ENCODE measurements at regions not wholly inside any gene's neighbourhood (a gene's known extent, or its start where the extent isn't known, plus 50 kb on each side); places are given as distances from the start of the nearest gene placed in this dataset.

- ChIA-PET CTCF (no interaction called here), POLR2A (no interaction called here), RAD21 (ENCODE audit: unreplicated experiment) (no interaction called here), SMC1A (ENCODE audit: uncharacterized antibody, unreplicated experiment) (no interaction called here)
- intact Hi-C loops (cut with micrococcal nuclease; ENCODE audit: unreplicated experiment) (no loop called here), in situ Hi-C loops (cut with MboI) (no loop called here)
- Histone ChIP-seq H3K9ac (ENCODE audit: control insufficient read depth, insufficient read depth, low read length) (no peak overlapping the region), H3K27ac (ENCODE audit: control insufficient read depth, insufficient read depth) (no peak overlapping the region), H3K4me2 (ENCODE audit: control insufficient read depth, insufficient read depth) (no peak overlapping the region), H3K27me3 (replicated peaks in 1 of 2; ENCODE audit: control insufficient read depth in 2 of 2, insufficient read depth in 2 of 2, low read length in 1 of 2) (no peaks in the 10 kb centered on the region), H3K4me1 (ENCODE audit: control insufficient read depth, insufficient read depth, low read length) (no peaks in the 10 kb centered on the region), H3K9me3 (replicated peaks; ENCODE audit: control insufficient read depth, insufficient read depth, low read length) (no peaks in the 10 kb centered on the region), H3K4me3 (no peak overlapping the region), H3K79me2 (ENCODE audit: control insufficient read depth, insufficient read depth, low read length) (no peaks in the 10 kb centered on the region), H4K20me1 (ENCODE audit: control insufficient read depth, insufficient read depth) (no peaks in the 10 kb centered on the region), H2AFZ (ENCODE audit: control insufficient read depth, low read depth, low read length) (no peak overlapping the region), H3K36me3 (ENCODE audit: control insufficient read depth in 2 of 2, insufficient read depth in 2 of 2, low read length in 1 of 2) (no peaks in the 10 kb centered on the region)
- FAIRE-seq (no peak), ATAC-seq (no peak), DNase-seq (ENCODE audit: low read depth, low spot score) (no peak)
- TF ChIP-seq CEBPB (IDR thresholded peaks at IDR 0.05; ENCODE audit: borderline replicate concordance in 1 of 2, low read depth in 2 of 2, low read length in 2 of 2) (no peak), SP1 (IDR thresholded peaks at IDR 0.05; ENCODE audit: low read depth, low read length) (no peak), SIN3A (IDR thresholded peaks at IDR 0.05; ENCODE audit: low read depth, low read length) (no peak), CREB1 (IDR thresholded peaks at IDR 0.05; ENCODE audit: low read depth) (no peak), FOXK2 (IDR thresholded peaks at IDR 0.05) (no peak), RB1 (IDR thresholded peaks at IDR 0.05; ENCODE audit: borderline replicate concordance) (no peak), PAX8 (IDR thresholded peaks at IDR 0.05) (no peak), ZNF274 (IDR thresholded peaks at IDR 0.05; ENCODE audit: insufficient read depth, insufficient read length) (no peak), IRF5 (IDR thresholded peaks at IDR 0.05; ENCODE audit: borderline replicate concordance) (no peak), HDGF (IDR thresholded peaks at IDR 0.05) (no peak), ZNF687 (IDR thresholded peaks at IDR 0.05) (no peak), NR2F1 (conservative IDR thresholded peaks at IDR 0.05) (no peak), IRF4 (IDR thresholded peaks at IDR 0.05; ENCODE audit: low read depth, low read length) (no peak)
- TF ChIP-seq, protein P1, sequence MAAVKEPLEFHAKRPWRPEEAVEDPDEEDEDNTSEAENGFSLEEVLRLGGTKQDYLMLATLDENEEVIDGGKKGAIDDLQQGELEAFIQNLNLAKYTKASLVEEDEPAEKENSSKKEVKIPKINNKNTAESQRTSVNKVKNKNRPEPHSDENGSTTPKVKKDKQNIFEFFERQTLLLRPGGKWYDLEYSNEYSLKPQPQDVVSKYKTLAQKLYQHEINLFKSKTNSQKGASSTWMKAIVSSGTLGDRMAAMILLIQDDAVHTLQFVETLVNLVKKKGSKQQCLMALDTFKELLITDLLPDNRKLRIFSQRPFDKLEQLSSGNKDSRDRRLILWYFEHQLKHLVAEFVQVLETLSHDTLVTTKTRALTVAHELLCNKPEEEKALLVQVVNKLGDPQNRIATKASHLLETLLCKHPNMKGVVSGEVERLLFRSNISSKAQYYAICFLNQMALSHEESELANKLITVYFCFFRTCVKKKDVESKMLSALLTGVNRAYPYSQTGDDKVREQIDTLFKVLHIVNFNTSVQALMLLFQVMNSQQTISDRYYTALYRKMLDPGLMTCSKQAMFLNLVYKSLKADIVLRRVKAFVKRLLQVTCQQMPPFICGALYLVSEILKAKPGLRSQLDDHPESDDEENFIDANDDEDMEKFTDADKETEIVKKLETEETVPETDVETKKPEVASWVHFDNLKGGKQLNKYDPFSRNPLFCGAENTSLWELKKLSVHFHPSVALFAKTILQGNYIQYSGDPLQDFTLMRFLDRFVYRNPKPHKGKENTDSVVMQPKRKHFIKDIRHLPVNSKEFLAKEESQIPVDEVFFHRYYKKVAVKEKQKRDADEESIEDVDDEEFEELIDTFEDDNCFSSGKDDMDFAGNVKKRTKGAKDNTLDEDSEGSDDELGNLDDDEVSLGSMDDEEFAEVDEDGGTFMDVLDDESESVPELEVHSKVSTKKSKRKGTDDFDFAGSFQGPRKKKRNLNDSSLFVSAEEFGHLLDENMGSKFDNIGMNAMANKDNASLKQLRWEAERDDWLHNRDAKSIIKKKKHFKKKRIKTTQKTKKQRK (IDR thresholded peaks at IDR 0.05; ENCODE audit: low read depth, low read length): no peak
- 21% methylated on average over 4 of the region's 4 CpGs for WGBS (ENCODE audit: insufficient coverage, insufficient replicate concordance, low lambda C conversion rate, missing lambda C conversion rate)
- BruUV-seq (replicated peaks): no TSS peak
These were observed 257.9 kb downstream of the ADAMTS20 start for GRCh38 chr12:43294147-43294546.

All from GM12878 (cell line).